ENCODE measurements at regions not wholly inside any gene's neighbourhood (a gene's known extent, or its start where the extent isn't known, plus 50 kb on each side); places are given as distances from the start of the nearest gene placed in this dataset.

DNA sequence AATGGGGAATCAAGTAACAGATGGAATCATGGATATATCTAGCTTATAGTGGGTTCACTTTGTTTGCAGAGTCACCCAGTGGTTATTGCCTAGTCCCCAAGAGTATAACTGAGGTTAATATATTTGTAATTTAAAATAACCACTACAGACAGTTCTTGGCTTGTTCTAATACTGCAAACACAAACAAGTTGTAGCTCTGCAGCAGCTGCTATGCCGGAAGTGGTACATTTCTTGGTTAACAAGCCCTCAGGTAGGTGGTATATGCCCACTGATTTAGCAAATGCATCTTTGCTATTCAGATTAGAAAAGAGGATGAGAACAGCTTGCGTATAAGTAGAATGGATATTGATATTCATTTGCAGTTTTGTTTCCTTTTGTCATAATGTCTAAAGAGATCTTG is 984.2 kb downstream of the SQOR start:
- Mint-ChIP-seq H3K4me1 (ENCODE audit: low read depth) (peaks cover 1% of the 10 kb centered on the region), H3K27ac (no peak overlapping the region)
- TF ChIP-seq, protein P1, sequence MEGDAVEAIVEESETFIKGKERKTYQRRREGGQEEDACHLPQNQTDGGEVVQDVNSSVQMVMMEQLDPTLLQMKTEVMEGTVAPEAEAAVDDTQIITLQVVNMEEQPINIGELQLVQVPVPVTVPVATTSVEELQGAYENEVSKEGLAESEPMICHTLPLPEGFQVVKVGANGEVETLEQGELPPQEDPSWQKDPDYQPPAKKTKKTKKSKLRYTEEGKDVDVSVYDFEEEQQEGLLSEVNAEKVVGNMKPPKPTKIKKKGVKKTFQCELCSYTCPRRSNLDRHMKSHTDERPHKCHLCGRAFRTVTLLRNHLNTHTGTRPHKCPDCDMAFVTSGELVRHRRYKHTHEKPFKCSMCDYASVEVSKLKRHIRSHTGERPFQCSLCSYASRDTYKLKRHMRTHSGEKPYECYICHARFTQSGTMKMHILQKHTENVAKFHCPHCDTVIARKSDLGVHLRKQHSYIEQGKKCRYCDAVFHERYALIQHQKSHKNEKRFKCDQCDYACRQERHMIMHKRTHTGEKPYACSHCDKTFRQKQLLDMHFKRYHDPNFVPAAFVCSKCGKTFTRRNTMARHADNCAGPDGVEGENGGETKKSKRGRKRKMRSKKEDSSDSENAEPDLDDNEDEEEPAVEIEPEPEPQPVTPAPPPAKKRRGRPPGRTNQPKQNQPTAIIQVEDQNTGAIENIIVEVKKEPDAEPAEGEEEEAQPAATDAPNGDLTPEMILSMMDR (IDR thresholded peaks at IDR 0.05; ENCODE audit: unreplicated experiment), result no peak

DNA sequence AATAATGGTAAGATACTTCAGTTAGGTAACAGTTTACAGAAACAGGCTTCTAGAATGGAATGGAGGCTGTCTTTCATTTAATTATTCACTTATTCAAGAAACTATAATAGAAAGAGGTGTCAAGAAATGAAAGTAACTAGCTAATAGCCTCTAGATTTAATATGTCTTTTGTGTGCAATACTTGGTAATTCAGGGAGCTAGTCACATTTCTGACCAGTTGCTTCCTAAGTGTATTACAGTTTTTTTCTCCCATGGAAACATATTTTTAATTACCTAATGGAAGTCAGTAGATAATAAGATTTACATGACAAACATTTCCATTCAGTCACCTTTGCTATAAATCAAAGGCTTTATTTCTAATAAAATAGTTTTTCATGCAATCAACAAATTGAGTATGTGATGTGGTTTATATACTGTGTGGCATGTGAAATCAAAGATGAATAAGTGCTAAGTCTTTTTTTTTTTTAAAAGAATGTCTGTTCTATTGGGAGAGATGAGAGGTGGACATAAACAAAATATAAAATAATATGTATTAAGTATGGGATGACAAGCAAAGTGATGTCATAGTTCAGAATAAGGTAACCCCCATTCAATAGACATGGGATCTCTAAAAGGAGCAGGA is 985.7 kb downstream of the SQOR start:
- Mint-ChIP-seq H3K27me3 (no peaks in the 10 kb centered on the region), H3K4me1 (ENCODE audit: low read depth) (peaks cover 1% of the 10 kb centered on the region), H3K27ac (no peak overlapping the region), H3K36me3 (ENCODE audit: insufficient read depth) (no peaks in the 10 kb centered on the region), H3K9me3 (ENCODE audit: low read depth) (peaks cover 10% of the 10 kb centered on the region), H3K4me3 (ENCODE audit: low read depth) (no peak overlapping the region)
- TF ChIP-seq, protein P1 (IDR thresholded peaks at IDR 0.05; ENCODE audit: unreplicated experiment), result no peak
- DNase-seq (ENCODE audit: low spot score, unreplicated experiment), result no peak

More for the DNA sequence above, 984.2 kb downstream of the SQOR start:
- H3K9me3 Mint-ChIP-seq (ENCODE audit: low read depth), result no peaks in the 10 kb centered on the region
- H3K36me3 Mint-ChIP-seq (ENCODE audit: insufficient read depth), result no peaks in the 10 kb centered on the region
- no peaks in the 10 kb centered on the region for H3K27me3 Mint-ChIP-seq
- DNase-seq (ENCODE audit: low spot score, unreplicated experiment), result no peak
- H3K4me3 Mint-ChIP-seq (ENCODE audit: low read depth), result no peak overlapping the region

DNA sequence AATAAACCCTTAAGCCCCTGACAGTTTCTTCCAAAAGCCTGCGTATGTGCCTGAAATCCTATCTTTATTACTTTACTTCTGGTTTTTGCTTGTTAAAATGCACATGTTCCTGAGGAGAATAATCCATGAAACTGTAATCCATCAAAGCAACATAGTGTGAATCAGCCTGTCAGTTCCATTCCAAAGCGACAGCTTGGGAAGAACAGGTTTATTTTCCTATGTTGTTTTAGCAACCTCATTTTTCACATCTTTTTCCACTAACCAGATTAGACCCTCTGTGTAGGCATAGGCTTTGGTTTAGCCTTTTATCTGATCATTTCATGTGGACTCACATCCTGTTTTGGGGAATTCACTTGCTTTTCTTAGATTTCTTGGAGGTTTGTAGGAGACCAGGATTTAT is 988.0 kb downstream of the SQOR start:
- no peak overlapping the region for H3K27ac Mint-ChIP-seq
- H3K27me3 Mint-ChIP-seq, result no peaks in the 10 kb centered on the region
- TF ChIP-seq, protein P1 (IDR thresholded peaks at IDR 0.05; ENCODE audit: unreplicated experiment), result no peak
- peaks cover 26% of the 10 kb centered on the region for H3K9me3 Mint-ChIP-seq (ENCODE audit: low read depth)
- peaks cover 1% of the 10 kb centered on the region for H3K4me1 Mint-ChIP-seq (ENCODE audit: low read depth)
- H3K36me3 Mint-ChIP-seq (ENCODE audit: insufficient read depth), result peaks cover 3% of the 10 kb centered on the region
- no peak overlapping the region for H3K4me3 Mint-ChIP-seq (ENCODE audit: low read depth)
- DNase-seq (ENCODE audit: low spot score, unreplicated experiment), result no peak

DNA sequence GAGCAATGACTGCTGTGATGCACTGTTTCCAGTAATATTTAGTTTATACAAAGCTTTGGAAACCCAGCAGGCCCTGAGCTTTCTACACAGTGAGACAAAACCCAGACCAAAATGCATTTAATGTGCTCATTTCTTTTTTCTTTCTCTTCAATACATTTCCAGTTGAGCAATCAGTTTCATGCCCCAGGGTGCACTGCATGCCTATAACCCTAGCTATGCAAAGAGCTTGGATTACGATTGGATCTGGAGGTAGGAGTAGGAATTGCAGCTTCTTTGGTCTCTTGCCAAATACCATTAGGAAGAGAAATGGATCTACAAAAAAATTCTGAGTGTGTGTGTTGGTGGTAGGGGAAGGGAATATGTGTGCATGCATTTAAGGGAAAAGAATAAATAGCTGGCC is 1001.4 kb downstream of the SQOR start:
- no peaks in the 10 kb centered on the region for H3K36me3 Mint-ChIP-seq (ENCODE audit: insufficient read depth)
- no peak for DNase-seq (ENCODE audit: low spot score, unreplicated experiment)
- no peak overlapping the region for H3K4me3 Mint-ChIP-seq (ENCODE audit: low read depth)
- H3K4me1 Mint-ChIP-seq (ENCODE audit: low read depth), result peaks cover 4% of the 10 kb centered on the region
- H3K9me3 Mint-ChIP-seq (ENCODE audit: low read depth), result no peaks in the 10 kb centered on the region
- no peak overlapping the region for H3K27ac Mint-ChIP-seq
- TF ChIP-seq, protein P1 (IDR thresholded peaks at IDR 0.05; ENCODE audit: unreplicated experiment), result peak; percentile 23
- H3K27me3 Mint-ChIP-seq, result no peaks in the 10 kb centered on the region

DNA sequence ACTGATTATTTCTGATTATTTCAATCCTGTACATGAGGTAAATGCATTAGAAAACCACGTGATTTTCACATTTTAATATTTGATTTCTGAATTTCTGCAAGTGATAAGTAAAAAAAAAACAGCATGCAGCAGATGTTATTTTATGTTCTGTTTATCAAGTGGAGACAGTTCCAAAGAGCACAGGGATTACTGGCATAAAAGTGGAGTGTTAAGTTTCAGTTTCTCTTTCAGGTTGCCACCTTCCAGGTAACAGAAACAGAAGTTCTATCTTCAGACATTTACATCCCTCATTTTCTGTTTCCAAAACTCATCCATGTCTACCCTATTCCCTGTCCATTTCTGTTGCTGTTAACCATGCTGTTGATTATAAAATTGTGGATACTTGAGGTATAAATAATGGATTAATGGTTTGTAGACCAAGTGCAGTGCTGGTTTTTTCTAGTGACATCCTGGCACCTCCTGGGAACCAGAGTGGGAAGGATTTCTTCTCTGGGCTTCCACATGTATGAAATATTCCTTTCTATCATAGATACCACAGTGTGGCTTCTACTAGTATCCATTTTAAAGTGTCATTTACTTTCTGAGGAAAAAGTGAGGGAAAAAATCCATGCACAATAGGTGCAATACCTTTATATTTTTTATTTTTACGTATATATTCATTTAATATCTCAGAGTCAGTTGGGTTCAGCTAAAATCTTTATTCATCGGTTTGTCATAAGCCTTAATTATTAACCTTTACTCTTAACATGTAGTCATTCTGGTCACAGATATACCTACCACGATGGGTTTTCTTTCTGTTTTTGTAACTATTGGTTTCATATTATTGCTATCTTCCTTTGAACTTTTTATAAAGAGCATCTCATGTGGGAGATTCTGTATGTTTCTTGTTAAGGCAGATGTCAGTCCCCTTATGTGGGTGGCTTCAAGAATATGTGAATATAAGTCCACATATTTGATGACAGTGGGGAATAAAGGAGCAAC is 1010.0 kb downstream of the SQOR start:
- no peaks in the 10 kb centered on the region for H3K27me3 Mint-ChIP-seq
- H3K4me1 Mint-ChIP-seq (ENCODE audit: low read depth), result no peaks in the 10 kb centered on the region
- H3K4me3 Mint-ChIP-seq (ENCODE audit: low read depth), result no peak overlapping the region
- DNase-seq (ENCODE audit: low spot score, unreplicated experiment), result no peak
- TF ChIP-seq, protein P1 (IDR thresholded peaks at IDR 0.05; ENCODE audit: unreplicated experiment), result no peak
- H3K9me3 Mint-ChIP-seq (ENCODE audit: low read depth), result no peaks in the 10 kb centered on the region
- H3K27ac Mint-ChIP-seq, result no peak overlapping the region
- H3K36me3 Mint-ChIP-seq (ENCODE audit: insufficient read depth), result no peaks in the 10 kb centered on the region

All from progenitor cell of endocrine pancreas (in vitro differentiated cells).